DOHH2 (cell line): ENCODE measurements at regions not wholly inside any gene's neighbourhood (a gene's known extent, or its start where the extent isn't known, plus 50 kb on each side); places are given as distances from the start of the nearest gene placed in this dataset.

Experiments
- H3F3A ChIP-seq: fragments of 200-600 bp; sonication (generic), shearing (Covaris generic); 2 replicates; pipeline ENCODE4 v1.6.0; 2016; ENCODE audit warnings: antibody characterized with exemption, mild to moderate bottlenecking; ENCODE audit not compliant: control insufficient read depth, insufficient read depth
- H3K27ac ChIP-seq: fragments of 200-600 bp; sonication (generic); 2 replicates; pipeline ENCODE4 v1.5.1; 2014; ENCODE audit warnings: low read depth, mild to moderate bottlenecking, low read length, moderate library complexity
- H3K27me3 ChIP-seq: fragments of 200-600 bp; sonication (generic); 2 replicates; pipeline ENCODE4 v1.6.1; 2014; ENCODE audit warnings: mild to moderate bottlenecking, low read length, mixed read lengths; ENCODE audit not compliant: control insufficient read depth
- H3K36me3 ChIP-seq: fragments of 200-600 bp; sonication (generic); 2 replicates; pipeline ENCODE4 v1.6.1; 2014; ENCODE audit warnings: mild to moderate bottlenecking, low read length, moderate library complexity, mixed read lengths; ENCODE audit not compliant: control insufficient read depth
- H3K4me1 ChIP-seq: fragments of 200-600 bp; sonication (generic); 2 replicates; pipeline ENCODE4 v1.6.1; 2014; ENCODE audit warnings: mild to moderate bottlenecking, low read length, mixed read lengths; ENCODE audit not compliant: control insufficient read depth
- H3K4me2 ChIP-seq: fragments of 200-600 bp; sonication (generic); 2 replicates; pipeline ENCODE4 v1.6.0; 2014; ENCODE audit warnings: mild to moderate bottlenecking, low read length, moderate library complexity
- H3K4me3 ChIP-seq: fragments of 200-600 bp; sonication (generic); 2 replicates; pipeline ENCODE4 v1.5.1; 2014; ENCODE audit warnings: mild to moderate bottlenecking, low read length, mixed read lengths
- H3K79me2 ChIP-seq: fragments of 200-600 bp; sonication (generic); 2 replicates; pipeline ENCODE4 v1.6.1; 2014; ENCODE audit warnings: mild to moderate bottlenecking, low read length, mixed read lengths; ENCODE audit not compliant: control insufficient read depth
- H3K9me2 ChIP-seq: fragments of 200-600 bp; sonication (generic); replicated peaks from 2 replicates; pipeline ENCODE4 v1.6.1; 2014; ENCODE audit warnings: mild to moderate bottlenecking, low read length, mixed read lengths; ENCODE audit not compliant: control insufficient read depth
- H3K9me3 ChIP-seq: fragments of 200-600 bp; sonication (generic); 2 replicates; pipeline ENCODE4 v1.6.1; 2014; ENCODE audit warnings: antibody characterized with exemption, low read length, mixed read lengths; ENCODE audit not compliant: control insufficient read depth, insufficient read depth
- H4K20me1 ChIP-seq: fragments of 200-600 bp; sonication (generic); 2 replicates; pipeline ENCODE4 v1.6.0; 2014; ENCODE audit warnings: low read depth, mild to moderate bottlenecking, antibody characterized with exemption, low read length, moderate library complexity; ENCODE audit not compliant: control insufficient read depth, insufficient read depth
- EZH2phosphoT487 ChIP-seq: fragments of 200-600 bp; sonication (generic); IDR thresholded peaks from 2 replicates; pipeline ENCODE4 v1.6.1; 2017; ENCODE audit warnings: borderline replicate concordance, mild to moderate bottlenecking, antibody characterized with exemption, low read length, moderate library complexity, mixed read lengths
- TF ChIP-seq, protein P1 (sequence below): fragments of 200-600 bp; sonication (generic); IDR thresholded peaks from one replicate; pipeline ENCODE4 v1.5.1; 2014; ENCODE audit warnings: antibody characterized with exemption, mild to moderate bottlenecking, low read depth, low read length; ENCODE audit not compliant: poor library complexity, severe bottlenecking

DNA sequence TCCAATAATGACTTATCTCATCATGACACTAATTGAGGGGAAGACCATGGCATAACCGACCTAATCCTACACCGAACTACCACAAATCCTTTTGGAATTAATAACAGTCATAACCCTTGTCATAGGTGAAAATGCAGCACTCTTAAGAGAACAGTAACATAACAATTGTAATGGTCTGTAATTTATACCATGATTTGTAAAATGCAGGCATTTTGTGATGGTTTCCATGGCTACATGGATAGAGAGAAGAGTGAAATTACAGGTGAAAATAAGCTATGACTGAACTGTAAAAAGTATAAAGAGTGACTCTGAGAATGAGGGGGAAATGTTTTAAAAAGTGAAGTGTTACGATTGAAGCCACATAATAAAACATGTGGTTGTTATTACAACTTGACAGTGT, 494.1 kb upstream of the SLC39A10 start:
- TF ChIP-seq, protein P1, sequence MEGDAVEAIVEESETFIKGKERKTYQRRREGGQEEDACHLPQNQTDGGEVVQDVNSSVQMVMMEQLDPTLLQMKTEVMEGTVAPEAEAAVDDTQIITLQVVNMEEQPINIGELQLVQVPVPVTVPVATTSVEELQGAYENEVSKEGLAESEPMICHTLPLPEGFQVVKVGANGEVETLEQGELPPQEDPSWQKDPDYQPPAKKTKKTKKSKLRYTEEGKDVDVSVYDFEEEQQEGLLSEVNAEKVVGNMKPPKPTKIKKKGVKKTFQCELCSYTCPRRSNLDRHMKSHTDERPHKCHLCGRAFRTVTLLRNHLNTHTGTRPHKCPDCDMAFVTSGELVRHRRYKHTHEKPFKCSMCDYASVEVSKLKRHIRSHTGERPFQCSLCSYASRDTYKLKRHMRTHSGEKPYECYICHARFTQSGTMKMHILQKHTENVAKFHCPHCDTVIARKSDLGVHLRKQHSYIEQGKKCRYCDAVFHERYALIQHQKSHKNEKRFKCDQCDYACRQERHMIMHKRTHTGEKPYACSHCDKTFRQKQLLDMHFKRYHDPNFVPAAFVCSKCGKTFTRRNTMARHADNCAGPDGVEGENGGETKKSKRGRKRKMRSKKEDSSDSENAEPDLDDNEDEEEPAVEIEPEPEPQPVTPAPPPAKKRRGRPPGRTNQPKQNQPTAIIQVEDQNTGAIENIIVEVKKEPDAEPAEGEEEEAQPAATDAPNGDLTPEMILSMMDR: no peak
- no peak for TF ChIP-seq EZH2phosphoT487

DNA sequence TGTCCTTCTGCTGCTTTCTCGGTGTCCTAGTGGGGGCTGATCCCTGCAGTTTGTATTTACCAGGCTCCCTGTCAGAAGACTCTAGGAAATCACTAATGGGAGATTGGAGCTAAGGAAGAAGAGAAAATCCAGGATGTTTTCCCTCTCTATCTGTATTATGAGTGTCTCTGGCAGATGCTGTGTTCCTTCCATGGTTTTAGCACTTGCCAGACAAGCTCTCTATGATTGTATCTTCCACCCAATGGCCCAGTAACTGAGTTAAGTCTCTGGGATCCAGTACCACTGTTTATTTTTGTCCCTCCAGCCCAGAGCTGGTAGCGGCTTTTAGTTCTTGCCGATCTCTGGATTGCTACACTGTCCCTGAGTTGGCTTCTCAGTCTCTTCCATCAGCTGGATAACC, 494.8 kb upstream of the SLC39A10 start:
- H3K27ac ChIP-seq: no peak overlapping the region
- no peak overlapping the region for H3K4me3 ChIP-seq
- no peaks in the 10 kb centered on the region for H3K9me2 ChIP-seq
- H3K4me1 ChIP-seq: no peaks in the 10 kb centered on the region
- H4K20me1 ChIP-seq: no peaks in the 10 kb centered on the region
- TF ChIP-seq, protein P1: no peak
- no peak for TF ChIP-seq EZH2phosphoT487
- no peaks in the 10 kb centered on the region for H3K36me3 ChIP-seq
- H3K9me3 ChIP-seq: no peaks in the 10 kb centered on the region
- no peaks in the 10 kb centered on the region for H3K27me3 ChIP-seq
- no peak overlapping the region for H3K4me2 ChIP-seq
- H3F3A ChIP-seq: no peaks in the 10 kb centered on the region
- H3K79me2 ChIP-seq: no peaks in the 10 kb centered on the region

More for the DNA sequence above, 494.1 kb upstream of the SLC39A10 start:
- Histone ChIP-seq H3K27ac (no peak overlapping the region), H3K9me2 (no peaks in the 10 kb centered on the region), H3K79me2 (no peaks in the 10 kb centered on the region), H3K4me1 (no peaks in the 10 kb centered on the region), H4K20me1 (no peaks in the 10 kb centered on the region), H3K36me3 (no peaks in the 10 kb centered on the region), H3F3A (no peaks in the 10 kb centered on the region), H3K4me3 (no peak overlapping the region), H3K27me3 (no peaks in the 10 kb centered on the region), H3K9me3 (no peaks in the 10 kb centered on the region), H3K4me2 (no peak overlapping the region)

DNA sequence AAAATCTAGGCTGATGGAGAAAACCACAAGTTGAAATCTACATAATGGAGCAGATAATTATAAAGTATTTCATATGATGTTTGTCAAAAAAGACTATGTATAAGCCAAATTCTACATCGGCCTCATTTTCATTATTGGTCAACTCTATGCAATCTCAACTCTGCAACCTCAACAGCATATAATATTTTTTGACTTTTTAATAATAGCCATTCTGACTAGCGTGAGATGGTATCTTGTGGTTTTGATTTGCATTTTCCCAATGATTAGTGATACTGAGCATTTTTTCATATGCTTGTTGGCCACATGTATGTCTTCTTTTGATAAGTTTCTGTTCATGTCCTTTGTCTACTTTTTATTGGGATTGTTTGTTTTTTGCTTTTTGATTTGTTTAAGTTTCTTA, 496.1 kb upstream of the SLC39A10 start:
- TF ChIP-seq EZH2phosphoT487: no peak
- TF ChIP-seq, protein P1: no peak
- no peaks in the 10 kb centered on the region for H3K9me2 ChIP-seq
- no peaks in the 10 kb centered on the region for H3K9me3 ChIP-seq
- no peaks in the 10 kb centered on the region for H3K36me3 ChIP-seq
- no peaks in the 10 kb centered on the region for H3F3A ChIP-seq
- H4K20me1 ChIP-seq: no peaks in the 10 kb centered on the region
- H3K4me2 ChIP-seq: no peak overlapping the region
- H3K27ac ChIP-seq: no peak overlapping the region
- H3K27me3 ChIP-seq: no peaks in the 10 kb centered on the region
- no peaks in the 10 kb centered on the region for H3K4me1 ChIP-seq
- no peaks in the 10 kb centered on the region for H3K79me2 ChIP-seq
- H3K4me3 ChIP-seq: no peak overlapping the region

DNA sequence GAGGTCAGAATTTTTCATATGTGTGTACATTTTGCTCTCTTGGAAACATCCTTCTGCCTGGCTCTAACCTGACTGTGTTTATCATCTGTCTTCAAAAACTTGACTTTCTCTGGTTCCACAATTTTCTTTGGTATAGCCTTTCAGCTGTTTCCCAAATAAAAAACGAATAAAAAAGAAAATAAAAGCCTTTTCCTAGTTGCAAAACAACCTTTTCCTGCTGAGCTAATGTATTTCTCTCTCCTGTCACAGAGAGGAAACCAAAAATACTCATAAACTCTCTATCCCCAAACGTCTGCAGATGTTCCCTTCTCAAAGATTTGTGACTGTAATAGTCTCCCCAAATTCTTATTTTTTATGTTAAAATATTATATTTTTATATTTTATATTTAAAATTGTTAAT, 505.3 kb upstream of the SLC39A10 start:
- H3K4me3 ChIP-seq: no peak overlapping the region
- no peaks in the 10 kb centered on the region for H3K79me2 ChIP-seq
- no peaks in the 10 kb centered on the region for H3F3A ChIP-seq
- no peak for TF ChIP-seq EZH2phosphoT487
- TF ChIP-seq, protein P1: no peak
- no peaks in the 10 kb centered on the region for H3K9me2 ChIP-seq
- no peaks in the 10 kb centered on the region for H3K9me3 ChIP-seq
- no peaks in the 10 kb centered on the region for H3K27me3 ChIP-seq
- H3K4me1 ChIP-seq: no peaks in the 10 kb centered on the region
- H4K20me1 ChIP-seq: no peaks in the 10 kb centered on the region
- no peak overlapping the region for H3K4me2 ChIP-seq
- no peaks in the 10 kb centered on the region for H3K36me3 ChIP-seq
- H3K27ac ChIP-seq: no peak overlapping the region
